22Rv1 (cell line): ENCODE measurements at regions not wholly inside any gene's neighbourhood (a gene's known extent, or its start where the extent isn't known, plus 50 kb on each side); places are given as distances from the start of the nearest gene placed in this dataset.

ENCODE experiments used
- ZFX ChIP-seq: fragments of 450-650 bp; IDR thresholded peaks from 2 replicates; pipeline ENCODE4 v1.6.1; 2017; ENCODE audit warnings: antibody characterized with exemption, borderline replicate concordance
- TF ChIP-seq, protein P1 (sequence below): fragments of 450-650 bp; IDR thresholded peaks from 2 replicates; pipeline ENCODE4 v1.5.1; 2017; ENCODE audit warnings: mild to moderate bottlenecking

DNA sequence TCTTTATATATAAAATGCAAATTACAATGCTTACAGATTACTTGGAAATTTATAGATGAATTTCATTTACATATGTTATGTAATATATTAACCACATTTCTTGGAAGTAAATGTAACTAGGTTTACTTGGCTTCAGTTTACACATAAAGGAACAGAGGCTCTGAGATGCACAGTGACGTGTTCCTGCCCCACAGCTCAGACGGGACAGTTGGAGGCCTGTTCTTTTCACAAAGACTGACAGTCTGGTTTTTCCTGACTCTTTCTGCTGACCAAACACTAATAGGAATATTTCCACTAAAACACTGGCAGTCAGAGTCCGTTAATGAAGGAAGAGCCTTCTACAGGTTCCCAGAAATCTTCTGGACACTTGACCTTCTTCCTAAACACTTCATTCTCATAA, 336.1 kb downstream of the MFSD1 start:
- TF ChIP-seq, protein P1, sequence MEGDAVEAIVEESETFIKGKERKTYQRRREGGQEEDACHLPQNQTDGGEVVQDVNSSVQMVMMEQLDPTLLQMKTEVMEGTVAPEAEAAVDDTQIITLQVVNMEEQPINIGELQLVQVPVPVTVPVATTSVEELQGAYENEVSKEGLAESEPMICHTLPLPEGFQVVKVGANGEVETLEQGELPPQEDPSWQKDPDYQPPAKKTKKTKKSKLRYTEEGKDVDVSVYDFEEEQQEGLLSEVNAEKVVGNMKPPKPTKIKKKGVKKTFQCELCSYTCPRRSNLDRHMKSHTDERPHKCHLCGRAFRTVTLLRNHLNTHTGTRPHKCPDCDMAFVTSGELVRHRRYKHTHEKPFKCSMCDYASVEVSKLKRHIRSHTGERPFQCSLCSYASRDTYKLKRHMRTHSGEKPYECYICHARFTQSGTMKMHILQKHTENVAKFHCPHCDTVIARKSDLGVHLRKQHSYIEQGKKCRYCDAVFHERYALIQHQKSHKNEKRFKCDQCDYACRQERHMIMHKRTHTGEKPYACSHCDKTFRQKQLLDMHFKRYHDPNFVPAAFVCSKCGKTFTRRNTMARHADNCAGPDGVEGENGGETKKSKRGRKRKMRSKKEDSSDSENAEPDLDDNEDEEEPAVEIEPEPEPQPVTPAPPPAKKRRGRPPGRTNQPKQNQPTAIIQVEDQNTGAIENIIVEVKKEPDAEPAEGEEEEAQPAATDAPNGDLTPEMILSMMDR = no peak
- no peak for TF ChIP-seq ZFX
